ENCODE measurements at regions not wholly inside any gene's neighbourhood (a gene's known extent, or its start where the extent isn't known, plus 50 kb on each side); places are given as distances from the start of the nearest gene placed in this dataset.

DNA sequence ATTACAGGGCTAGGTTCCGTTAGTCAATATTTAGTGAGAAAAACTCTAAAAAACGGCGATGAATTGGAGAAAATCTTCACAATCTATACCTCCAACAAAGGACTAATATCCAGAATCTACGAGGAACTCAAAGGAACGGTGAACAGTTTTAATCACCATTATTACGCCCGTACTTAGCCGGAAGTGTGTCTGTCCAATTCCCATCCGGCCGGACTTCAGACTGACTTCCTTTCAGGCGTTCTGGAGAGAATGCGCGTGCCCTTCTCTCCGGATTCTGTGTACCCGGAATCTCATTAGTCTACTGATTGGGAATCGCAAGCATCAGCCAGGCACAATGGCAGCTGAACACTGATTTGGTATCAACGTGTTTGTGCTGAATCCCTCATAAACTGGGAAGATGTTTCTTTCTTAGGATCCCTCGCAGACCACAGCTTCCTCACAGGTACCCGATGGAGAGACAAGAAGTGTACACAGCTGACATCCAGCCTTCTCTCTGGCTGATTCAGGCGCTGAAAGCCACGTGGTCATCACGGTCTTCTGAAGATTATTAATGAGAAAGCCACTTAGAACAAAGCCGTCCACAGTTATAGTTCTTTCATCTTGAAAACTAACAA is 239.9 kb downstream of the ZNF516 start:
- TF ChIP-seq, protein P1, sequence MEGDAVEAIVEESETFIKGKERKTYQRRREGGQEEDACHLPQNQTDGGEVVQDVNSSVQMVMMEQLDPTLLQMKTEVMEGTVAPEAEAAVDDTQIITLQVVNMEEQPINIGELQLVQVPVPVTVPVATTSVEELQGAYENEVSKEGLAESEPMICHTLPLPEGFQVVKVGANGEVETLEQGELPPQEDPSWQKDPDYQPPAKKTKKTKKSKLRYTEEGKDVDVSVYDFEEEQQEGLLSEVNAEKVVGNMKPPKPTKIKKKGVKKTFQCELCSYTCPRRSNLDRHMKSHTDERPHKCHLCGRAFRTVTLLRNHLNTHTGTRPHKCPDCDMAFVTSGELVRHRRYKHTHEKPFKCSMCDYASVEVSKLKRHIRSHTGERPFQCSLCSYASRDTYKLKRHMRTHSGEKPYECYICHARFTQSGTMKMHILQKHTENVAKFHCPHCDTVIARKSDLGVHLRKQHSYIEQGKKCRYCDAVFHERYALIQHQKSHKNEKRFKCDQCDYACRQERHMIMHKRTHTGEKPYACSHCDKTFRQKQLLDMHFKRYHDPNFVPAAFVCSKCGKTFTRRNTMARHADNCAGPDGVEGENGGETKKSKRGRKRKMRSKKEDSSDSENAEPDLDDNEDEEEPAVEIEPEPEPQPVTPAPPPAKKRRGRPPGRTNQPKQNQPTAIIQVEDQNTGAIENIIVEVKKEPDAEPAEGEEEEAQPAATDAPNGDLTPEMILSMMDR (IDR thresholded peaks at IDR 0.05), result no peak
- no peak for TF ChIP-seq POLR2A (IDR thresholded peaks at IDR 0.05)
